Osteocyte (in vitro differentiated cells): ENCODE measurements at regions not wholly inside any gene's neighbourhood (a gene's known extent, or its start where the extent isn't known, plus 50 kb on each side); places are given as distances from the start of the nearest gene placed in this dataset.
"Not testable (repeated sequence)": the region's sequence is repeated elsewhere in the genome, so short reads cannot be mapped to it uniquely, and the experiment has no call there.

Experiments used
- DNase-seq: peaks from one replicate; pipeline ENCODE4 v3.0.0; 2021; ENCODE audit warnings: mixed read lengths; ENCODE audit not compliant: unreplicated experiment; ENCODE audit errors: extremely low spot score
- H3K27ac Mint-ChIP-seq: one replicate; pipeline ENCODE4 v1.8.0; 2021; ENCODE audit warnings: mild to moderate bottlenecking, mixed read lengths; ENCODE audit not compliant: unreplicated experiment
- H3K27me3 Mint-ChIP-seq: one replicate; pipeline ENCODE4 v1.8.0; 2021; ENCODE audit warnings: mixed read lengths; ENCODE audit not compliant: unreplicated experiment
- H3K36me3 Mint-ChIP-seq: one replicate; pipeline ENCODE4 v1.8.0; 2021; ENCODE audit warnings: mixed read lengths; ENCODE audit not compliant: unreplicated experiment
- H3K4me1 Mint-ChIP-seq: one replicate; pipeline ENCODE4 v1.8.0; 2021; ENCODE audit warnings: mixed read lengths; ENCODE audit not compliant: unreplicated experiment
- H3K4me3 Mint-ChIP-seq: one replicate; pipeline ENCODE4 v1.8.0; 2021; ENCODE audit warnings: mild to moderate bottlenecking, moderate library complexity, mixed read lengths; ENCODE audit not compliant: unreplicated experiment
- H3K9me3 Mint-ChIP-seq: one replicate; pipeline ENCODE4 v1.8.0; 2021; ENCODE audit warnings: mixed read lengths; ENCODE audit not compliant: unreplicated experiment
- TF ChIP-seq, protein P1 (sequence below): fragments of 200-600 bp; sonication (generic); IDR thresholded peaks from 2 replicates; pipeline ENCODE4 v1.5.0; 2021; ENCODE audit warnings: antibody characterized with exemption, mild to moderate bottlenecking, moderate library complexity

DNA sequence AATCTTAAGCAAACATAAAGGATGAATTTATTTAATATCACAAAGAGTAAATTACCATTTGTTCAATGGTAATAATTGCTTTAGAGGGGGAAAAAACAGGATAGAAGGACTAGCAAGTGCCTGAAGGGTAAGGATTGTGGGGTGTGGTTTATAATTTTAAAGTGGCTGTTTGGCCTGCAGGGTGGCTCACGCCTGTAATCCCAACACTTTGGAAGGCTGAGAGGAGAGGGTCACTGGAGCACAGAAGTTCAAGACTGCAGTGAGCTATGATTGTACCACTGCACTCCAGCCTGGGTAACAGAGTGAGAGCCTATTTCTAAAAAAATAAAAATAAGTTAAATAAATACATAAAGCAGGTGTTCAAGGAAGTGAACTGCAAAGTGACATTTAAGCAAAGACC, 199.9 kb upstream of the AHR start:
- TF ChIP-seq, protein P1, sequence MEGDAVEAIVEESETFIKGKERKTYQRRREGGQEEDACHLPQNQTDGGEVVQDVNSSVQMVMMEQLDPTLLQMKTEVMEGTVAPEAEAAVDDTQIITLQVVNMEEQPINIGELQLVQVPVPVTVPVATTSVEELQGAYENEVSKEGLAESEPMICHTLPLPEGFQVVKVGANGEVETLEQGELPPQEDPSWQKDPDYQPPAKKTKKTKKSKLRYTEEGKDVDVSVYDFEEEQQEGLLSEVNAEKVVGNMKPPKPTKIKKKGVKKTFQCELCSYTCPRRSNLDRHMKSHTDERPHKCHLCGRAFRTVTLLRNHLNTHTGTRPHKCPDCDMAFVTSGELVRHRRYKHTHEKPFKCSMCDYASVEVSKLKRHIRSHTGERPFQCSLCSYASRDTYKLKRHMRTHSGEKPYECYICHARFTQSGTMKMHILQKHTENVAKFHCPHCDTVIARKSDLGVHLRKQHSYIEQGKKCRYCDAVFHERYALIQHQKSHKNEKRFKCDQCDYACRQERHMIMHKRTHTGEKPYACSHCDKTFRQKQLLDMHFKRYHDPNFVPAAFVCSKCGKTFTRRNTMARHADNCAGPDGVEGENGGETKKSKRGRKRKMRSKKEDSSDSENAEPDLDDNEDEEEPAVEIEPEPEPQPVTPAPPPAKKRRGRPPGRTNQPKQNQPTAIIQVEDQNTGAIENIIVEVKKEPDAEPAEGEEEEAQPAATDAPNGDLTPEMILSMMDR, result no peak
- Mint-ChIP-seq H3K27ac (no peak overlapping the region), H3K36me3 (no peaks in the 10 kb centered on the region)

GRCh38 chr7:17099083-17099973, 199.1 kb upstream of the AHR start:
- TF ChIP-seq, protein P1, result no peak
- H3K27me3 Mint-ChIP-seq, result no peaks in the 10 kb centered on the region
- H3K27ac Mint-ChIP-seq, result no peak overlapping the region
- H3K9me3 Mint-ChIP-seq, result no peaks in the 10 kb centered on the region
- no peaks in the 10 kb centered on the region for H3K36me3 Mint-ChIP-seq
- peaks cover 2% of the 10 kb centered on the region for H3K4me1 Mint-ChIP-seq
- no peak for DNase-seq
- H3K4me3 Mint-ChIP-seq, result no peak overlapping the region

More for the DNA sequence above, 199.9 kb upstream of the AHR start:
- Mint-ChIP-seq H3K4me3 (no peak overlapping the region), H3K9me3 (no peaks in the 10 kb centered on the region), H3K27me3 (no peaks in the 10 kb centered on the region), H3K4me1 (peaks cover 2% of the 10 kb centered on the region)
- DNase-seq, result no peak

GRCh38 chr7:17099974-17100509, 198.4 kb upstream of the AHR start:
- H3K36me3 Mint-ChIP-seq, H3K27me3 Mint-ChIP-seq, H3K9me3 Mint-ChIP-seq, H3K4me1 Mint-ChIP-seq, DNase-seq, H3K4me3 Mint-ChIP-seq, H3K27ac Mint-ChIP-seq: not testable (repeated sequence)

- H3K36me3 Mint-ChIP-seq, result no peaks in the 10 kb centered on the region
- H3K27ac Mint-ChIP-seq, result no peak overlapping the region
- H3K4me3 Mint-ChIP-seq, result no peak overlapping the region
- H3K4me1 Mint-ChIP-seq, result peaks cover 2% of the 10 kb centered on the region
- no peaks in the 10 kb centered on the region for H3K9me3 Mint-ChIP-seq
- peaks cover 2% of the 10 kb centered on the region for H3K27me3 Mint-ChIP-seq
- TF ChIP-seq, protein P1, result no peak
- no peak for DNase-seq
These were observed 197.2 kb upstream of the AHR start for GRCh38 chr7:17101207-17101696.

DNA sequence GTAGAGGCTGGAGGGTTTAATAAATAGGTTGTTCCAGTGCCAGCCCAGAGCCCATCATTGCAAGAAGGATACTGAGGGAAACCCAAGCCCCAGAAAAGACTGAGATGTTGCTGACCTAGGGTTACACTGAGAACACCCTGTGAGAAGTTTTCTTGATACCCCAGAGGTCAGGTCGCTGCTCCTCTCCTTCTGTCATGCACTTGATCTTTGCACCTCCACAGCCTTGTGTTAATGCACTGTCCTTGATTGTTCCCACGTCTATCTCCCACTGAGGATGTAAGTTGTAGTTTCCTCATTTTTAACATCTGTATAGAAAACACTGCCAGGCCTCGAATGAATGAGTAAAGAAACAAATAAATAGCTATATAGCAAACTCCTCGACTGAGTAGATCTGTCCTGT, 195.3 kb upstream of the AHR start:
- H3K4me1 Mint-ChIP-seq, result peaks cover 2% of the 10 kb centered on the region
- no peaks in the 10 kb centered on the region for H3K9me3 Mint-ChIP-seq
- H3K27ac Mint-ChIP-seq, result no peak overlapping the region
- no peak for DNase-seq
- TF ChIP-seq, protein P1, result no peak
- peaks cover 2% of the 10 kb centered on the region for H3K27me3 Mint-ChIP-seq
- no peaks in the 10 kb centered on the region for H3K36me3 Mint-ChIP-seq
- no peak overlapping the region for H3K4me3 Mint-ChIP-seq
